Keratinocyte (primary cell): ENCODE measurements at regions not wholly inside any gene's neighbourhood (a gene's known extent, or its start where the extent isn't known, plus 50 kb on each side); places are given as distances from the start of the nearest gene placed in this dataset.

Source experiments
- DNase-seq: peaks from one replicate; pipeline ENCODE4 v3.0.0-alpha.2; 2011; ENCODE audit warnings: low read depth, missing footprints, low spot score
- FAIRE-seq: peaks from 2 replicates; lab custom pipeline; 2011; peaks lifted over from hg19 to GRCh38; lab: Jason Lieb, UNC
- H2AFZ ChIP-seq: 2 replicates; pipeline ENCODE4 v1.6.0; 2012; ENCODE audit warnings: low read length, control low read depth, inconsistent platforms; ENCODE audit not compliant: control insufficient read depth
- H3K27ac ChIP-seq: 2 replicates; pipeline ENCODE4 v1.5.1; 2011; ENCODE audit warnings: low read length; ENCODE audit not compliant: control insufficient read depth, insufficient read depth
- H3K27me3 ChIP-seq: 3 replicates; pipeline ENCODE4 v1.6.0; 2011; ENCODE audit warnings: low read length; ENCODE audit not compliant: control insufficient read depth, insufficient read depth; ENCODE audit errors: extremely low read depth
- H3K36me3 ChIP-seq, 2 experiments: 2 replicates in 1 of 2; 3 replicates in 1 of 2; pipeline ENCODE4 v1.5.1; 2011; ENCODE audit warnings: low read length in 2 of 2, mild to moderate bottlenecking in 1 of 2; ENCODE audit not compliant: control insufficient read depth in 2 of 2, insufficient read depth in 2 of 2; ENCODE audit errors: extremely low read depth in 1 of 2
- H3K4me1 ChIP-seq: 3 replicates; pipeline ENCODE4 v1.5.1; 2011; ENCODE audit warnings: low read length; ENCODE audit not compliant: control insufficient read depth, insufficient read depth; ENCODE audit errors: extremely low read depth
- H3K4me2 ChIP-seq: 3 replicates; pipeline ENCODE4 v1.6.0; 2011; ENCODE audit warnings: low read depth, low read length; ENCODE audit not compliant: control insufficient read depth, insufficient read depth; ENCODE audit errors: extremely low read depth
- H3K4me3 ChIP-seq, 3 experiments: fragments of 200-600 bp in 1 of 3; sonication (generic) in 1 of 3; 2 replicates in 2 of 3; 3 replicates in 1 of 3; pipeline ENCODE4 v1.5.1; 2011 to 2016; ENCODE audit warnings: low read length in 3 of 3, mild to moderate bottlenecking in 3 of 3, control low read depth in 2 of 3, inconsistent platforms in 1 of 3, low read depth in 1 of 3, mixed read lengths in 1 of 3, mixed run types in 1 of 3, moderate library complexity in 1 of 3; ENCODE audit not compliant: control insufficient read depth in 2 of 3, insufficient read depth in 2 of 3; ENCODE audit errors: extremely low read depth in 1 of 3
- H3K79me2 ChIP-seq: 2 replicates; pipeline ENCODE4 v1.6.0; 2012; ENCODE audit warnings: low read length; ENCODE audit not compliant: control insufficient read depth, insufficient read depth
- H3K9ac ChIP-seq: 3 replicates; pipeline ENCODE4 v1.6.0; 2011; ENCODE audit warnings: low read length; ENCODE audit not compliant: control insufficient read depth, insufficient read depth; ENCODE audit errors: extremely low read depth
- H3K9me1 ChIP-seq: 3 replicates; pipeline ENCODE4 v1.6.0; 2011; ENCODE audit warnings: low read length; ENCODE audit not compliant: control insufficient read depth, insufficient read depth; ENCODE audit errors: extremely low read depth
- H3K9me3 ChIP-seq: 2 replicates; pipeline ENCODE4 v1.5.1; 2012; ENCODE audit warnings: low read depth, low read length; ENCODE audit not compliant: control insufficient read depth
- H4K20me1 ChIP-seq: 3 replicates; pipeline ENCODE4 v1.6.0; 2011; ENCODE audit warnings: low read length; ENCODE audit not compliant: control insufficient read depth, insufficient read depth; ENCODE audit errors: extremely low read depth
- CTCF ChIP-seq, 3 experiments: IDR thresholded peaks in 1 of 3; conservative IDR thresholded peaks in 1 of 3; optimal IDR thresholded peaks in 1 of 3; 2 replicates in 2 of 3; 3 replicates in 1 of 3; pipeline versions ENCODE3 to v1.5.1; 2011; ENCODE audit warnings: low read length in 3 of 3, mild to moderate bottlenecking in 3 of 3, moderate library complexity in 2 of 3, control low read depth in 1 of 3, inconsistent platforms in 1 of 3; ENCODE audit not compliant: insufficient read depth in 2 of 3; ENCODE audit errors: extremely low read depth in 1 of 3
- EZH2 ChIP-seq: IDR thresholded peaks from one replicate; pipeline ENCODE4 v1.6.1; 2012; ENCODE audit warnings: inconsistent platforms, mild to moderate bottlenecking, low read length, moderate library complexity
- dilution Hi-C: fragments of 300-500 bp; cut with MboI; formaldehyde crosslinking; loops from one replicate; pipeline ENCODE4 v1.7.0; 2020; ENCODE audit warnings: low sequenced_read_pairs; ENCODE audit not compliant: extremely low pct_ligation_motif_present

- Histone ChIP-seq H3K9me1 (no peaks in the 10 kb centered on the region), H3K4me3 (no peak overlapping the region), H3K27ac (no peak overlapping the region), H3K4me2 (no peak overlapping the region), H2AFZ (no peak overlapping the region), H3K79me2 (no peaks in the 10 kb centered on the region), H3K36me3 (no peaks in the 10 kb centered on the region), H3K4me1 (no peaks in the 10 kb centered on the region), H3K27me3 (no peaks in the 10 kb centered on the region), H3K9me3 (no peaks in the 10 kb centered on the region), H4K20me1 (no peaks in the 10 kb centered on the region), H3K9ac (no peak overlapping the region)
- no peak for FAIRE-seq
- dilution Hi-C loops: no loop called here
- TF ChIP-seq CTCF (optimal IDR thresholded peaks at IDR 0.05 in 1 of 3, IDR thresholded peaks at IDR 0.05 in 1 of 3, conservative IDR thresholded peaks at IDR 0.05 in 1 of 3; ENCODE audit: extremely low read depth in 1 of 3, insufficient read depth in 2 of 3, low read length in 3 of 3) (no peak), EZH2 (no peak)
- no peak for DNase-seq
Measured at GRCh38 chr12:127310548-127310947, 956.4 kb upstream of the TMEM132C start.

GRCh38 chr12:127311720-127312364 lies 955.1 kb upstream of the TMEM132C start:
- dilution Hi-C loops: no loop called here
- Histone ChIP-seq H3K79me2 (no peaks in the 10 kb centered on the region), H3K4me2 (no peak overlapping the region), H3K4me1 (no peaks in the 10 kb centered on the region), H3K27me3 (no peaks in the 10 kb centered on the region), H3K9ac (no peak overlapping the region), H3K4me3 (no peak overlapping the region), H2AFZ (no peak overlapping the region), H3K27ac (no peak overlapping the region), H3K9me3 (no peaks in the 10 kb centered on the region), H3K9me1 (no peaks in the 10 kb centered on the region), H4K20me1 (no peaks in the 10 kb centered on the region), H3K36me3 (no peaks in the 10 kb centered on the region)
- no peak for FAIRE-seq
- DNase-seq: no peak
- TF ChIP-seq CTCF (optimal IDR thresholded peaks at IDR 0.05 in 1 of 3, IDR thresholded peaks at IDR 0.05 in 1 of 3, conservative IDR thresholded peaks at IDR 0.05 in 1 of 3; ENCODE audit: extremely low read depth in 1 of 3, insufficient read depth in 2 of 3, low read length in 3 of 3) (no peak), EZH2 (no peak)
